Ascending aorta (tissue), 2 donors: ENCODE measurements at regions not wholly inside any gene's neighbourhood (a gene's known extent, or its start where the extent isn't known, plus 50 kb on each side); places are given as distances from the start of the nearest gene placed in this dataset.
"Not testable (repeated sequence)": the region's sequence is repeated elsewhere in the genome, so short reads cannot be mapped to it uniquely, and the experiment has no call there.

Experiments
- DNase-seq, 2 donors: peaks; one replicate each; pipeline ENCODE4 v3.0.0-alpha.2; 2019; ENCODE audit warnings: low spot score in 2 of 2
- H3K27ac ChIP-seq, 2 donors: fragments of 200-600 bp; sonication (generic); one replicate each; pipeline ENCODE4 v1.5.1; 2016 to 2017; ENCODE audit warnings: mild to moderate bottlenecking in 1 of 2
- H3K27me3 ChIP-seq: fragments of 200-600 bp; sonication (generic); one replicate; pipeline ENCODE4 v1.5.1; 2017
- H3K36me3 ChIP-seq, 2 donors: fragments of 200-600 bp; sonication (generic); one replicate each; pipeline ENCODE4 v1.5.1; 2016
- H3K4me1 ChIP-seq, 2 donors: fragments of 200-600 bp; sonication (generic); one replicate each; pipeline ENCODE4 v1.5.1; 2016 to 2017; ENCODE audit warnings: mild to moderate bottlenecking in 1 of 2
- H3K4me3 ChIP-seq, 2 donors: fragments of 200-600 bp; sonication (generic); one replicate each; pipeline ENCODE4 v1.5.1; 2016 to 2017; ENCODE audit warnings: mild to moderate bottlenecking in 1 of 2
- H3K9me3 ChIP-seq, 2 donors: fragments of 200-600 bp; sonication (generic); one replicate each; pipeline ENCODE4 v1.5.1; 2016
- CTCF ChIP-seq, 3 experiments: fragments of 200-600 bp in 2 of 3; fragments of 450-650 bp in 1 of 3; sonication (generic) in 2 of 3; IDR thresholded peaks; one replicate each; pipeline ENCODE4 v1.5.1; 2016 to 2019; ENCODE audit warnings: antibody characterized with exemption in 3 of 3, mild to moderate bottlenecking in 1 of 3, moderate library complexity in 1 of 3
- intact Hi-C: fragments of 100-400 bp; cut with DNase I; formaldehyde crosslinking; loops from one replicate; pipeline ENCODE4 v1.15.1; 2023

GRCh38 chr9:91512235-91512634 lies 88.6 kb upstream of the NFIL3 start:
- H3K27me3 ChIP-seq, H3K27ac ChIP-seq, intact Hi-C loops, H3K4me3 ChIP-seq, H3K9me3 ChIP-seq, H3K36me3 ChIP-seq, DNase-seq, H3K4me1 ChIP-seq: not testable (repeated sequence)

- TF ChIP-seq CTCF (IDR thresholded peaks at IDR 0.05) = no peak
- intact Hi-C loops = no loop called here
- Histone ChIP-seq H3K27me3 (no peaks in the 10 kb centered on the region), H3K4me1 (no peaks in the 10 kb centered on the region), H3K9me3 (no peaks in the 10 kb centered on the region), H3K27ac (no peak overlapping the region), H3K36me3 (no peaks in the 10 kb centered on the region), H3K4me3 (no peak overlapping the region)
- DNase-seq = no peak
Observed at GRCh38 chr9:91503673-91504081, 80.0 kb upstream of the NFIL3 start.

- intact Hi-C loops = no loop called here
- no peak for TF ChIP-seq CTCF (IDR thresholded peaks at IDR 0.05)
- Histone ChIP-seq H3K27me3 (no peaks in the 10 kb centered on the region), H3K36me3 (no peaks in the 10 kb centered on the region), H3K4me3 (no peak overlapping the region), H3K27ac (no peak overlapping the region), H3K9me3 (no peaks in the 10 kb centered on the region), H3K4me1 (no peaks in the 10 kb centered on the region)
- DNase-seq = no peak
Observed at GRCh38 chr9:91502913-91503672, 79.5 kb upstream of the NFIL3 start.

- Histone ChIP-seq H3K27ac (no peak overlapping the region), H3K9me3 (no peaks in the 10 kb centered on the region), H3K27me3 (no peaks in the 10 kb centered on the region), H3K4me1 (no peaks in the 10 kb centered on the region), H3K36me3 (no peaks in the 10 kb centered on the region), H3K4me3 (no peak overlapping the region)
- no peak for TF ChIP-seq CTCF (IDR thresholded peaks at IDR 0.05)
- DNase-seq = no peak
- intact Hi-C loops = no loop called here
Observed at GRCh38 chr9:91502475-91502874, 78.8 kb upstream of the NFIL3 start.

DNA sequence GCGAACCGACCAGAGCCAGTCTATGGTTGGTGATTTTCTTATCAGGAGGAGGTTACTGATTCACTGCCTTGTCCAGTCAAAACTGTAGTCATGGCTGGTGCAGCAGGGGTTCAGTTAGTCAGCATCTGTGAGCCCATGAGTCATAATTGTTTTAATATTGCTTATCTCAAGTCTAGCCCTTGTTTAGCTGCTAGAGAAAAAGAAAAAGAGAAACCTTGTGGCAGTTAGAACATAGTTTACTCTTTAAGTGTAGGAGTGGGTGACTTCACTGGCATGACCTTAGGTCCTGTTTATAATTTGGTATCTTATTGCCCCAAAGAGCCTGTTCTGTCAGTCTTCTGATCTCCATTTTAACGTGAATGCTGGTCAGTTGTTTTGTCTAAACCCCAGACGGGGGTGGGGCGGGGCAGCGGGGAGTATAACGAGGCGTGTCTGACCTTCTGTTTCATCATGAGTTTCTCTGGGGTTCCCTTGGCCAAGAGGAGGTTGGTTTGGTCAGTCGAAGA lies 76.9 kb upstream of the NFIL3 start:
- peaks cover 0 to 8% of the 10 kb centered on the region in 2 donors for H3K4me1 ChIP-seq
- intact Hi-C loops = no loop called here
- no peak for TF ChIP-seq CTCF (IDR thresholded peaks at IDR 0.05)
- no peak overlapping the region for H3K27ac ChIP-seq
- no peaks in the 10 kb centered on the region for H3K27me3 ChIP-seq
- no peaks in the 10 kb centered on the region for H3K9me3 ChIP-seq
- DNase-seq = no peak
- no peaks in the 10 kb centered on the region for H3K36me3 ChIP-seq
- no peak overlapping the region for H3K4me3 ChIP-seq

DNA sequence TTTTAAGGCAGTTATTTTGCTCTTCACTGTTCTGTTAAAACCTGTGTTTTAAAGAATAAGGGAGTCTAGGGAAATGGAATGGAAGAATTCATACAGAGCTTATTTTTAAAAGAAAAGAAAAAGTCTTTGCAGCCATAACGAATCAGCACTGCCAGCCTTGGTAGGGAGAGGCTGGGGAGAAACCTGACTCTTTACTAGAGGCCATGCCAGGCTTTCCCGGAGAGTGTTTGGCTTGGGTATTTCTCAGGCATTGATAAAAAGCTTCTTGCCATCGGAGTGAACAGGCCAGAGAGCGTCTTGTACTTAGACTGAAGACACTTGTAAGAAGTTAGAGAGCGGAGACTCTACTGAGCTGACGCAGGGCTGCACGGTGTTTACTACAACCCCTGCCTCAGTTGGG lies 72.7 kb upstream of the NFIL3 start:
- intact Hi-C loops = no loop called here
- Histone ChIP-seq H3K4me1 (peaks cover 0 to 10% of the 10 kb centered on the region in 2 donors), H3K9me3 (no peaks in the 10 kb centered on the region), H3K36me3 (no peaks in the 10 kb centered on the region), H3K4me3 (no peak overlapping the region), H3K27ac (peak overlapping the region; percentile 38 to 57), H3K27me3 (no peaks in the 10 kb centered on the region)
- no peak for TF ChIP-seq CTCF (IDR thresholded peaks at IDR 0.05)
- no peak for DNase-seq
